Stomach (tissue), 4 donors: ENCODE measurements at regions not wholly inside any gene's neighbourhood (a gene's known extent, or its start where the extent isn't known, plus 50 kb on each side); places are given as distances from the start of the nearest gene placed in this dataset.

Experiments
- CTCF ChIP-seq, 7 experiments: fragments of 450-650 bp in 4 of 7; fragments of 200-600 bp in 3 of 7; sonication (generic) in 3 of 7; IDR thresholded peaks; one replicate each; pipeline ENCODE4 v1.5.1; 2016 to 2019; ENCODE audit warnings: antibody characterized with exemption in 7 of 7, control low read depth in 2 of 7, mild to moderate bottlenecking in 1 of 7
- POLR2A ChIP-seq, 4 donors: fragments of 450-650 bp; IDR thresholded peaks; one replicate each; pipeline ENCODE4 v1.6.1; 2016; ENCODE audit warnings: antibody characterized with exemption in 4 of 4, control low read depth in 2 of 4, mild to moderate bottlenecking in 1 of 4, moderate library complexity in 1 of 4

GRCh38 chr3:87901141-87901540 lies 157.7 kb downstream of the CGGBP1 start:
- no peak for TF ChIP-seq POLR2A (IDR thresholded peaks at IDR 0.05)
- no peak for TF ChIP-seq CTCF (IDR thresholded peaks at IDR 0.05)
